ENCODE measurements at regions not wholly inside any gene's neighbourhood (a gene's known extent, or its start where the extent isn't known, plus 50 kb on each side); places are given as distances from the start of the nearest gene placed in this dataset.

DNA sequence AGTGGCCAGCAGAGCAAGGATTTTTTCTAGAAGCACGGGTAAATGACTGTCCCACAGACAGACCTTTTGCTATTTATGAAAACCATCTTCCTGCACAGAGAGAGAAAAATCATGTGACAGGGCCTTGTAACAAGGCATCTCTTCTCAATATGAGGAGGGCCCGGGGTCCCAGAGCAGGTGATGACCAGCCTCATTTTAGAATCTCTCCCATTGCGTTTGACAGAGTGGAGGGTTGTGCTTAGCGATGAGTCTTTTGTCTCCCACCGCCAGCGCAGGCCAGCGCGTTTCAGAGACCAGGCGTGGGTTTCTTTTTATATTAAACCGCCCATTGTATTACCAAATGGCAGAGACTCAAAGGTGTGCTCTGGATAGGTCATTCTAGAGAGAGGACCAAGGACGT lies 97.4 kb upstream of the UBL3 start:
- ATAC-seq = no peak

GRCh38 chr13:29946093-29946492 lies 95.7 kb upstream of the UBL3 start:
- no peaks in the 10 kb centered on the region for H3K9me3 Mint-ChIP-seq
- H3K27ac Mint-ChIP-seq = no peak overlapping the region
- ATAC-seq (no peak), DNase-seq (ENCODE audit: low spot score in 2 of 2) (no peak)
- no peaks in the 10 kb centered on the region for H3K36me3 Mint-ChIP-seq

More for the DNA sequence above, 97.4 kb upstream of the UBL3 start:
- Mint-ChIP-seq H3K9me3 (no peaks in the 10 kb centered on the region), H3K27ac (no peak overlapping the region), H3K36me3 (no peaks in the 10 kb centered on the region)
- DNase-seq (ENCODE audit: low spot score in 2 of 2) = no peak

DNA sequence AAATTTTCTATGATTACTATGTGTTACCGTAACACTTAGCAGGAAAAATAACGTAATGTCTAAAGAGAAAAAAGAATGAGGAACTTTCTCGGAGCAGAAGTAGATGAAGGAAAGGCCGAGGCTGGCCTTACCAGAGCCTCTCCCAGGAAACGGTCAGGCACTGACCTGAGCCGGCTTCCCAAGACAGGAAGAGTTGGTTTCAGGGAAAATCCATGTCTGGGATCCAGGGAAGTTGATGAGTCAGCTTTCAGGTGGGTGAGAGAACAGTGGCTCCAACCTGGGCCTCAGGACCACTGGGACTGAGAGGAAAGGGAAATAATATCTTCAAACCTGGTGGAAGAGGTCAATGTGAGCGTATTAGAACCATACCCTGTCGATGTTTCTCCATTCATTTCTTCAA lies 93.3 kb upstream of the UBL3 start:
- ATAC-seq = no peak
- Mint-ChIP-seq H3K9me3 (no peaks in the 10 kb centered on the region), H3K36me3 (no peaks in the 10 kb centered on the region), H3K27ac (no peak overlapping the region)
- DNase-seq (ENCODE audit: low spot score in 2 of 2) = no peak

GRCh38 chr13:29943273-29943672 lies 92.9 kb upstream of the UBL3 start:
- ATAC-seq = no peak
- Mint-ChIP-seq H3K36me3 (no peaks in the 10 kb centered on the region), H3K27ac (no peak overlapping the region), H3K9me3 (no peaks in the 10 kb centered on the region)
- no peak for DNase-seq (ENCODE audit: low spot score in 2 of 2)

- ATAC-seq = no peak
- DNase-seq (ENCODE audit: low spot score in 2 of 2) = no peak
- H3K9me3 Mint-ChIP-seq = no peaks in the 10 kb centered on the region
- H3K36me3 Mint-ChIP-seq = no peaks in the 10 kb centered on the region
- no peak overlapping the region for H3K27ac Mint-ChIP-seq
Measured at GRCh38 chr13:29940715-29941114, 90.3 kb upstream of the UBL3 start.

DNA sequence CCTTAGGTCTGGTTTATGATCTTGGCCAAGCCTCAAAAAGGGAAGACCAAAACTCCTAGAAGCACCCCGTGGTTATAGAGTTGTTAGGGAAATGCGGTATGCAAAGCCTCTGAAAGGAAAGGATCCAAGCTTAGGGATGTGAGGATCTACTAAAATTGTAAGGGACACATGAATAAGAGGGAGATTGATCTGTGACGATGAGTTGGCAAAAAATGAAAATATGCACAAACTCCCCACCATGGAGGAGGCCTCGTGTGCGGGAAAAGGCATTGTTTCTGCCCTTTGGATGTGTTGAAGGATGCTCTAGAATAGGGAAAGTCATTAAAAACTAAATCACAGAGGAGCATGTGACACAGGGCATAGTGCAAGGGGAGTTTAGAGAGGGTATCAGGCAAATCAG lies 88.7 kb upstream of the UBL3 start:
- ATAC-seq = no peak
- no peaks in the 10 kb centered on the region for H3K36me3 Mint-ChIP-seq
- no peak for DNase-seq (ENCODE audit: low spot score in 2 of 2)
- H3K9me3 Mint-ChIP-seq = no peaks in the 10 kb centered on the region
- no peak overlapping the region for H3K27ac Mint-ChIP-seq

- peak in 1 of 2 donors; percentile 19 for DNase-seq (ENCODE audit: low spot score in 2 of 2)
- Mint-ChIP-seq H3K9me3 (no peaks in the 10 kb centered on the region), H3K36me3 (no peaks in the 10 kb centered on the region), H3K27ac (no peak overlapping the region)
- no peak for ATAC-seq
Measured at GRCh38 chr13:29937841-29938240, 87.4 kb upstream of the UBL3 start.

DNA sequence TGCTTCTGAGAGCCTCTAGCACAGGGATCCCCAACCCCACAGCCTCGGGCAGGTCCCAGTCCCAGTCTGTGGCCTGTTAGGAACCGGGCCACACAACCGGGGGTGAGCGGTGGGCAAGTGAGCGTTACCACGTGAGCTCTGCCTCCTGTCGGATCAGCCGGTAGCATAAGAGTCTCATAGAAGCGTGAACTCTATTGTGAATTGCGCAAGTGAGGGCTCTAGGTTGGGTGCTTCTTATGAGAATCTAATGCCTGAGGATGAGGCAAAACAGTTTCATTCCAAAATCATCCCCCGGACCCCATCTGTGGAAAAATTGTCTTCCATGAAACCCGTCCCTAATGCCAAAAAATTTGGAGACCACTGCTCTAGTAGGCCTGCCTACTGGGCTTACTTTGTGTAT lies 87.0 kb upstream of the UBL3 start:
- no peaks in the 10 kb centered on the region for H3K36me3 Mint-ChIP-seq
- no peaks in the 10 kb centered on the region for H3K9me3 Mint-ChIP-seq
- DNase-seq (ENCODE audit: low spot score in 2 of 2) (no peak), ATAC-seq (no peak)
- H3K27ac Mint-ChIP-seq = peak overlapping the region in 1 of 2 donors; percentile 2

DNA sequence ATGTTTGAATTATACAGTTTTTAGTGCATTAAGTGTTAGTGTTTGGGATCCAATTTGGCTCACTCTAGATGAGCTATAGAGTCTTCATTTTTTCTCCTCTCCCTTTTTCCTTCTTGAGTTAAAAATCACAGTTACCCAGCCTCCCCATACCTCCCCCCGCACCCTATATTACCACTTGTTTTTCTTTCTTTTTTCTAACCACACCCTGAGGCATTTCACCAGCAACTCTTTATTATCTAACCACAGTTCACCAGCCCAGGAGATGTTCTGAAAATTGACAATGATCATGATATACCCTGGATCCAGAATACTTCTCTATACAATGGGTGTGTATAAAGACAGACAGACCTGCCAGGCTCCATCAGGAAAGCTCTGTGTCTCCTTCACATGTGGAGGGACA lies 86.5 kb upstream of the UBL3 start:
- no peak for ATAC-seq
- no peak for DNase-seq (ENCODE audit: low spot score in 2 of 2)
- Mint-ChIP-seq H3K27ac (peak overlapping the region in 1 of 2 donors; percentile 2), H3K36me3 (no peaks in the 10 kb centered on the region), H3K9me3 (no peaks in the 10 kb centered on the region)

- H3K9me3 Mint-ChIP-seq = no peaks in the 10 kb centered on the region
- ATAC-seq (no peak), DNase-seq (ENCODE audit: low spot score in 2 of 2) (peak in 1 of 2 donors; percentile 12)
- H3K27ac Mint-ChIP-seq = peak overlapping the region; percentile 23 to 97
- H3K36me3 Mint-ChIP-seq = no peaks in the 10 kb centered on the region
Measured at GRCh38 chr13:29936051-29936813, 85.8 kb upstream of the UBL3 start.

DNA sequence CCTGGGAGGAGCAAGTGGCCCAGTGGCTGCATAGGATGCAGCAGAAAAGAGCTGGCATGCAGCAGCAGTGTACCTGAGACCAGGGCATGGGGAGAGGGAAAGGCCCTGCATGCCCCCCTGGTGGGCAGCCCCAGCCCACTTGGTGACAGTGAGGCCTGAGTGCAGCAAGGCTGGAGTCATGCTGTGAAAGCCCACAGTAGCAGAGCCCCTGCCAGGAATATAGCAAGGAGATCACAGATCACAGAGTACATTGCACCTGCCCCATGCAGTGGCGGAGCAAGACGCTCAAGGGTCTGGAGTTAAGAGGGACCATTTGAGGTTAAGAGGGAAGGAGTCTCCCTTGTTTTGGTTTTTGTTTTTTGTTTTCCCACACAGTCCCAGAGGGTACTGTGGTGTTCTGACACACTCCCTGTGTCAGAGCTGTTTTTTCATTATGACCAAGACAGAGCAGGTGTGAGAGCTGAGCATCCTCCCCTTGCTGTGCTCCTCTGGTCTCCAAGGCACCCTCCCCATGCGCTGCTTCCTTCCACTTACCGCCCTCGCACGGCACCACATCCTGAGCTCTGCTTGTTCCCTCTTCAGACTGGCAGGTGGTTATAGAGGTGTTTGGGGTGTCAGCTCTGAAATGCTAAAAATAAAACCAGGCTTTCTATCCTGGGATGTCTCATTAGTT lies 85.0 kb upstream of the UBL3 start:
- Mint-ChIP-seq H3K36me3 (no peaks in the 10 kb centered on the region), H3K27ac (peak overlapping the region; percentile 23 to 97), H3K9me3 (no peaks in the 10 kb centered on the region)
- DNase-seq (ENCODE audit: low spot score in 2 of 2) = peak; percentile 73 to 77
- peak; percentile 93 to 94 for ATAC-seq

DNA sequence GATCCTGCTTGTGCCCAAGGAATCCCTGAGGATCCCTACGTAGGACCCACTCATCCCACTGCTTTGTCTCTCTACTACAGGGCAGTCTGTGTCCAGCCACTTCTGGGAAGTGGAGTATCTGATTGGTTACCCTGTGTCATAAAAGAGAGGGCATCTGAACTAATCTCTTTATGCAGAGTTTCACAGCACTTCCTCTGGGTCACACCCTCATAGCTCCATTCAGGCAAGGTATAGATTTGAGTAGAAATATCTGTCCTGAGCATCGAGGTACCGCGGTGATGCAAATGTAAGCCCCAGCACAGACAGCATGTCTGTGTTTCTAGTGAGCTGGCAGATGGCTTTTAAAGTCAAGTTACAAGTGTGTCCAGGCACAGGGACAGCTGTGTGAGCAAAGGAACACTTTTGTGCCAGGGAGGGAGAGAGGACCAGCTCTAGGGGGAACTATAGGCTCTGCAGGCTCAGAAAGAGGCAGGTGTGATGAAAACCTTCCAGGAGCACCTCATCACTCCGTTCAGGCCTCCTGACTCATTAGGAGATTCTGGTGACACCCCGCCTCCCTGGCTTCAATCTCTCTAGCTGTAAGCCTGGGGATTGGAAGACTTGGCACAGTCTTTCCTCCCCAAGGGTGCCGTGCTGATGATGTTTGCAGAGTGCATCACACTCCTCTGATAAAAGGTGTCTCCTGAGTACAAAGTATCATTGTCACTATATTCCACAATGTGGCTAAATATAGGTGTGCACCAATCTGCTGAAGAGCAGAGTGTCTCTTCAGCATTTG lies 84.3 kb upstream of the UBL3 start:
- H3K9me3 Mint-ChIP-seq = no peaks in the 10 kb centered on the region
- H3K36me3 Mint-ChIP-seq = no peaks in the 10 kb centered on the region
- H3K27ac Mint-ChIP-seq = peak overlapping the region; percentile 23 to 83
- peak in 1 of 2 donors; percentile 52 for DNase-seq (ENCODE audit: low spot score in 2 of 2)
- peak; percentile 7 to 58 for ATAC-seq

GRCh38 chr13:29933401-29933800 lies 83.0 kb upstream of the UBL3 start:
- ATAC-seq (no peak), DNase-seq (ENCODE audit: low spot score in 2 of 2) (no peak)
- H3K27ac Mint-ChIP-seq = no peak overlapping the region
- no peaks in the 10 kb centered on the region for H3K36me3 Mint-ChIP-seq
- H3K9me3 Mint-ChIP-seq = no peaks in the 10 kb centered on the region

- H3K9me3 Mint-ChIP-seq = no peaks in the 10 kb centered on the region
- DNase-seq (ENCODE audit: low spot score in 2 of 2) = no peak
- no peak overlapping the region for H3K27ac Mint-ChIP-seq
- ATAC-seq = no peak
- no peaks in the 10 kb centered on the region for H3K36me3 Mint-ChIP-seq
Measured at GRCh38 chr13:29931696-29932095, 81.3 kb upstream of the UBL3 start.

GRCh38 chr13:29929062-29929847 lies 78.8 kb upstream of the UBL3 start:
- no peak overlapping the region for H3K27ac Mint-ChIP-seq
- no peaks in the 10 kb centered on the region for H3K36me3 Mint-ChIP-seq
- no peaks in the 10 kb centered on the region for H3K9me3 Mint-ChIP-seq
- ATAC-seq (no peak), DNase-seq (ENCODE audit: low spot score in 2 of 2) (no peak)

DNA sequence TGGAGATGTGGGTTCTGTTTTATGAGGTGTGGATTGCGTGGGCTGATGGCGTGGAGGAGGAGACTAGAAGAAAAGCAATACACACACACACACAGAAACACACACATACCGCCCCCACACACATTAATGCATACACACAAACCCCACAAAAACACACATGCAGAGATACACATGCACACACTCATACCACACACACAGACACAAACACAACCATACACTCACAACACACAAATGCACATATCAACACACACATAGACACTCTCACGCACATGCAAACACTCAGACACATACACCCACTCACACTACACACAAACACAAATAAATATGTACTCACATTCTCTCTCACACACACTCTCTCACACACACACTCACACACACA lies 75.7 kb upstream of the UBL3 start:
- Mint-ChIP-seq H3K9me3 (no peaks in the 10 kb centered on the region), H3K27ac (no peak overlapping the region), H3K36me3 (no peaks in the 10 kb centered on the region)
- ATAC-seq = no peak
- DNase-seq (ENCODE audit: low spot score in 2 of 2) = no peak
